G401 (cell line): ENCODE measurements at regions not wholly inside any gene's neighbourhood (a gene's known extent, or its start where the extent isn't known, plus 50 kb on each side); places are given as distances from the start of the nearest gene placed in this dataset.

Experiments
- DNase-seq: peaks from one replicate; pipeline ENCODE4 v3.0.0-alpha.2; 2015; ENCODE audit warnings: low spot score
- in situ Hi-C: cut with HindIII; loops from 2 replicates; pipeline ENCODE4 v1.10.0; 2016; ENCODE audit warnings: low sequenced_read_pairs, mixed read lengths

- in situ Hi-C loops = no loop called here
- DNase-seq = no peak
These were observed 100.0 kb upstream of the RAP2B start for GRCh38 chr3:153061938-153062528.

- DNase-seq = no peak
- in situ Hi-C loops = no loop called here
These were observed 98.7 kb upstream of the RAP2B start for GRCh38 chr3:153063337-153063736.

GRCh38 chr3:153066983-153067382 lies 95.0 kb upstream of the RAP2B start:
- no peak for DNase-seq
- in situ Hi-C loops = no loop called here

- no peak for DNase-seq
- in situ Hi-C loops = no loop called here
These were observed 92.2 kb upstream of the RAP2B start for GRCh38 chr3:153069598-153070510.

GRCh38 chr3:153070511-153070868 lies 91.5 kb upstream of the RAP2B start:
- no peak for DNase-seq
- in situ Hi-C loops = no loop called here

GRCh38 chr3:153072382-153072781 lies 89.6 kb upstream of the RAP2B start:
- no peak for DNase-seq
- in situ Hi-C loops = no loop called here

- in situ Hi-C loops = no loop called here
These were observed 89.2 kb upstream of the RAP2B start for GRCh38 chr3:153072856-153073255.

GRCh38 chr3:153073636-153074035 lies 88.4 kb upstream of the RAP2B start:
- in situ Hi-C loops = no loop called here
- no peak for DNase-seq

More at GRCh38 chr3:153072856-153073255, 89.2 kb upstream of the RAP2B start:
- no peak for DNase-seq

- in situ Hi-C loops = no loop called here
- DNase-seq = no peak
These were observed 83.2 kb upstream of the RAP2B start for GRCh38 chr3:153078826-153079225.

GRCh38 chr3:153079386-153079785 lies 82.6 kb upstream of the RAP2B start:
- DNase-seq = no peak
- in situ Hi-C loops = no loop called here

- no peak for DNase-seq
- in situ Hi-C loops = no loop called here
These were observed 81.2 kb upstream of the RAP2B start for GRCh38 chr3:153080778-153081240.

GRCh38 chr3:153084431-153084830 lies 77.6 kb upstream of the RAP2B start:
- DNase-seq = no peak
- in situ Hi-C loops = no loop called here

GRCh38 chr3:153087595-153088566 lies 74.1 kb upstream of the RAP2B start:
- no peak for DNase-seq
- in situ Hi-C loops = no loop called here

GRCh38 chr3:153089620-153090019 lies 72.4 kb upstream of the RAP2B start:
- in situ Hi-C loops = no loop called here

GRCh38 chr3:153090973-153091372 lies 71.1 kb upstream of the RAP2B start:
- in situ Hi-C loops = no loop called here
- no peak for DNase-seq

More at GRCh38 chr3:153089620-153090019, 72.4 kb upstream of the RAP2B start:
- no peak for DNase-seq

GRCh38 chr3:153093629-153094028 lies 68.4 kb upstream of the RAP2B start:
- DNase-seq = no peak
- in situ Hi-C loops = no loop called here

GRCh38 chr3:153094386-153094785 lies 67.6 kb upstream of the RAP2B start:
- in situ Hi-C loops = no loop called here

GRCh38 chr3:153095441-153095840 lies 66.6 kb upstream of the RAP2B start:
- DNase-seq = no peak
- in situ Hi-C loops = no loop called here

More at GRCh38 chr3:153094386-153094785, 67.6 kb upstream of the RAP2B start:
- DNase-seq = no peak

GRCh38 chr3:153096731-153097131 lies 65.3 kb upstream of the RAP2B start:
- DNase-seq = no peak
- in situ Hi-C loops = no loop called here
